ENCODE measurements at regions not wholly inside any gene's neighbourhood (a gene's known extent, or its start where the extent isn't known, plus 50 kb on each side); places are given as distances from the start of the nearest gene placed in this dataset.

DNA sequence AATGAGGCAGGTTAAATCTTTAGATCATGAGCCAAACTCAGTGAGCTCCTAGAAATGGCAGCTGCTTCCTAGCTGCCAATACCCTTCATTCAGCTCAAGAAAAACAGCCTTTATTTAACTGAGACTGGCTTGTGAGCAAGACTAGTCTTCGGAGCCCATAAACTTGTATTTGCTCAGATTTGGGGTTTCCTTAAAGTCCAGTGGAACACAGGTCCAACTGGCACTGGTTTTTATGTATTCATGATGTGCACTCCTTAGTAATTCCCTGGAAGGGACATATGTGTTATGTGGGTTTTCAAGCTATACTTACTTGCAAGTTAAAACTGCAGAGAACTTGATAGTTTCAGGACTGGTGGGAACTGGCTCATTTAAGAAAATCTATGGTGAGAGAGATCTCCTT lies 380.1 kb upstream of the TMEM132C start:
- TF ChIP-seq, protein P1, sequence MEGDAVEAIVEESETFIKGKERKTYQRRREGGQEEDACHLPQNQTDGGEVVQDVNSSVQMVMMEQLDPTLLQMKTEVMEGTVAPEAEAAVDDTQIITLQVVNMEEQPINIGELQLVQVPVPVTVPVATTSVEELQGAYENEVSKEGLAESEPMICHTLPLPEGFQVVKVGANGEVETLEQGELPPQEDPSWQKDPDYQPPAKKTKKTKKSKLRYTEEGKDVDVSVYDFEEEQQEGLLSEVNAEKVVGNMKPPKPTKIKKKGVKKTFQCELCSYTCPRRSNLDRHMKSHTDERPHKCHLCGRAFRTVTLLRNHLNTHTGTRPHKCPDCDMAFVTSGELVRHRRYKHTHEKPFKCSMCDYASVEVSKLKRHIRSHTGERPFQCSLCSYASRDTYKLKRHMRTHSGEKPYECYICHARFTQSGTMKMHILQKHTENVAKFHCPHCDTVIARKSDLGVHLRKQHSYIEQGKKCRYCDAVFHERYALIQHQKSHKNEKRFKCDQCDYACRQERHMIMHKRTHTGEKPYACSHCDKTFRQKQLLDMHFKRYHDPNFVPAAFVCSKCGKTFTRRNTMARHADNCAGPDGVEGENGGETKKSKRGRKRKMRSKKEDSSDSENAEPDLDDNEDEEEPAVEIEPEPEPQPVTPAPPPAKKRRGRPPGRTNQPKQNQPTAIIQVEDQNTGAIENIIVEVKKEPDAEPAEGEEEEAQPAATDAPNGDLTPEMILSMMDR (IDR thresholded peaks at IDR 0.05) = no peak
- no peak for TF ChIP-seq POLR2A (IDR thresholded peaks at IDR 0.05)
